OCI-LY1 (cell line): ENCODE measurements at regions not wholly inside any gene's neighbourhood (a gene's known extent, or its start where the extent isn't known, plus 50 kb on each side); places are given as distances from the start of the nearest gene placed in this dataset.

Source experiments
- EZH2 ChIP-seq: fragments of 200-600 bp; sonication (generic), shearing (Covaris generic); IDR thresholded peaks from 2 replicates; pipeline ENCODE4 v1.8.0; 2017; ENCODE audit warnings: borderline replicate concordance, mixed run types, mild to moderate bottlenecking, antibody characterized with exemption, low read length, moderate library complexity, mixed read lengths
- TF ChIP-seq, protein P1 (sequence below): fragments of 200-600 bp; sonication (generic), shearing (Covaris generic); IDR thresholded peaks from 2 replicates; pipeline ENCODE4 v1.5.1; 2017; ENCODE audit warnings: mild to moderate bottlenecking, antibody characterized with exemption, low read length, moderate library complexity, mixed read lengths

DNA sequence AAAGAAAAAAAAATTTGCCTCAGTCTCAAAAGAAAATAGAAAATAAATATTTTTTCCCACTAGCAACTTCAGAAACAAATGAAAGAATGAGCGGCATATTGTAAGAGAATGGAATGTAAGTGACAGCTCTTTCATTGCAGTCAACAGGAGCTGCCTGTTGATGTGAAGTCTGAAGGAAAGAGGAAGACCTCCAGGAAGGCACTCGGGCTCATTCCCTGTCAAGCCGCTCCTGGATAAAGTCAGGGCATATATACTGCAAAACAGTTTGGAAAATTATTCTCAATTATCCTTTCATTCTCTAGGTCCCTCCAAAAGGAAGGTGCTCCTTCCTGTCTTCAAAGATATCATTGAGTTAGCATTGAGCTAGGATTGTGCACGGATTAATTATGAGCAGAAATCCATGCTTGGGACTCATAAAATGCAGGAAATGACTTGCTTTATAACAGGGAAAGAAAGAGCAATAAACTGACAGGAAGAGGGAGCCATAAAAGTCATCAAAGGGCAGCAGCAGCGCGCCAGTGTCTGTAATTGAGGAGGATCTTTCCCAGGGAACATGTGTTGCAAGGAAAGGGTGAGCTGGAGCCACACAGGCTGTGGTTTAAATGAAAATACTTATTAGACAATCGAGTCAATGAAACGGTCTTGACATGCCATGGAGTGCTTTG lies 218.2 kb downstream of the C6orf118 start:
- TF ChIP-seq, protein P1, sequence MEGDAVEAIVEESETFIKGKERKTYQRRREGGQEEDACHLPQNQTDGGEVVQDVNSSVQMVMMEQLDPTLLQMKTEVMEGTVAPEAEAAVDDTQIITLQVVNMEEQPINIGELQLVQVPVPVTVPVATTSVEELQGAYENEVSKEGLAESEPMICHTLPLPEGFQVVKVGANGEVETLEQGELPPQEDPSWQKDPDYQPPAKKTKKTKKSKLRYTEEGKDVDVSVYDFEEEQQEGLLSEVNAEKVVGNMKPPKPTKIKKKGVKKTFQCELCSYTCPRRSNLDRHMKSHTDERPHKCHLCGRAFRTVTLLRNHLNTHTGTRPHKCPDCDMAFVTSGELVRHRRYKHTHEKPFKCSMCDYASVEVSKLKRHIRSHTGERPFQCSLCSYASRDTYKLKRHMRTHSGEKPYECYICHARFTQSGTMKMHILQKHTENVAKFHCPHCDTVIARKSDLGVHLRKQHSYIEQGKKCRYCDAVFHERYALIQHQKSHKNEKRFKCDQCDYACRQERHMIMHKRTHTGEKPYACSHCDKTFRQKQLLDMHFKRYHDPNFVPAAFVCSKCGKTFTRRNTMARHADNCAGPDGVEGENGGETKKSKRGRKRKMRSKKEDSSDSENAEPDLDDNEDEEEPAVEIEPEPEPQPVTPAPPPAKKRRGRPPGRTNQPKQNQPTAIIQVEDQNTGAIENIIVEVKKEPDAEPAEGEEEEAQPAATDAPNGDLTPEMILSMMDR = no peak
- no peak for TF ChIP-seq EZH2
